HL-60 (cell line): ENCODE measurements at regions not wholly inside any gene's neighbourhood (a gene's known extent, or its start where the extent isn't known, plus 50 kb on each side); places are given as distances from the start of the nearest gene placed in this dataset.

Source experiments
- GABPA ChIP-seq: IDR thresholded peaks from 2 replicates; pipeline ENCODE4 v1.6.1; 2012; ENCODE audit warnings: low read depth
- POLR2AphosphoS5 ChIP-seq: IDR thresholded peaks from 2 replicates; pipeline ENCODE4 v1.6.1; 2012; ENCODE audit warnings: low read depth
- TF ChIP-seq, protein P1 (sequence below): IDR thresholded peaks from one replicate; pipeline ENCODE4 v1.5.1; 2011; ENCODE audit warnings: low read length, control low read depth, inconsistent platforms; ENCODE audit not compliant: insufficient read depth
- TF ChIP-seq, protein P2 (sequence below): IDR thresholded peaks from 2 replicates; pipeline ENCODE4 v1.6.1; 2012; ENCODE audit warnings: low read depth; ENCODE audit not compliant: insufficient replicate concordance

DNA sequence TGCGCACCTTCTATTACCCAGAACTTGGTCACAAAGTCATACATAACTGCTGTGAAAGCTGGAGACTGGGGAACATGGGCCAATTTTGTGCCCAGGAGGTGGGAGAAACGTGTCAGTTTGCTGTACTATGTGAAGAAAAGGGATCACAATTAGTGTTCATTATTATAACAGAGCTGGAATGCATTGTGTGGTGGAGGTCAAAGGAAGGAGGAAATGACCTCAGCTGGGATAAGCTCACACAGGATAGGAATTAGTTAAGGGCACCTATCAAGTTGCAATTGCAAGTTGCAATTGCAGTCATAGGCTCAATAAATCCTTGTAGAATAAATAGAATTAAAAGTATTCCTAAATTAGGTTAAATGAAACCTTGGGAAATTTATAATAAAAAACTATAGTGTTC lies 103.9 kb upstream of the OBI1 start:
- TF ChIP-seq, protein P1, sequence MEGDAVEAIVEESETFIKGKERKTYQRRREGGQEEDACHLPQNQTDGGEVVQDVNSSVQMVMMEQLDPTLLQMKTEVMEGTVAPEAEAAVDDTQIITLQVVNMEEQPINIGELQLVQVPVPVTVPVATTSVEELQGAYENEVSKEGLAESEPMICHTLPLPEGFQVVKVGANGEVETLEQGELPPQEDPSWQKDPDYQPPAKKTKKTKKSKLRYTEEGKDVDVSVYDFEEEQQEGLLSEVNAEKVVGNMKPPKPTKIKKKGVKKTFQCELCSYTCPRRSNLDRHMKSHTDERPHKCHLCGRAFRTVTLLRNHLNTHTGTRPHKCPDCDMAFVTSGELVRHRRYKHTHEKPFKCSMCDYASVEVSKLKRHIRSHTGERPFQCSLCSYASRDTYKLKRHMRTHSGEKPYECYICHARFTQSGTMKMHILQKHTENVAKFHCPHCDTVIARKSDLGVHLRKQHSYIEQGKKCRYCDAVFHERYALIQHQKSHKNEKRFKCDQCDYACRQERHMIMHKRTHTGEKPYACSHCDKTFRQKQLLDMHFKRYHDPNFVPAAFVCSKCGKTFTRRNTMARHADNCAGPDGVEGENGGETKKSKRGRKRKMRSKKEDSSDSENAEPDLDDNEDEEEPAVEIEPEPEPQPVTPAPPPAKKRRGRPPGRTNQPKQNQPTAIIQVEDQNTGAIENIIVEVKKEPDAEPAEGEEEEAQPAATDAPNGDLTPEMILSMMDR: no peak
- TF ChIP-seq POLR2AphosphoS5 (no peak), GABPA (no peak)
- TF ChIP-seq, protein P2, sequence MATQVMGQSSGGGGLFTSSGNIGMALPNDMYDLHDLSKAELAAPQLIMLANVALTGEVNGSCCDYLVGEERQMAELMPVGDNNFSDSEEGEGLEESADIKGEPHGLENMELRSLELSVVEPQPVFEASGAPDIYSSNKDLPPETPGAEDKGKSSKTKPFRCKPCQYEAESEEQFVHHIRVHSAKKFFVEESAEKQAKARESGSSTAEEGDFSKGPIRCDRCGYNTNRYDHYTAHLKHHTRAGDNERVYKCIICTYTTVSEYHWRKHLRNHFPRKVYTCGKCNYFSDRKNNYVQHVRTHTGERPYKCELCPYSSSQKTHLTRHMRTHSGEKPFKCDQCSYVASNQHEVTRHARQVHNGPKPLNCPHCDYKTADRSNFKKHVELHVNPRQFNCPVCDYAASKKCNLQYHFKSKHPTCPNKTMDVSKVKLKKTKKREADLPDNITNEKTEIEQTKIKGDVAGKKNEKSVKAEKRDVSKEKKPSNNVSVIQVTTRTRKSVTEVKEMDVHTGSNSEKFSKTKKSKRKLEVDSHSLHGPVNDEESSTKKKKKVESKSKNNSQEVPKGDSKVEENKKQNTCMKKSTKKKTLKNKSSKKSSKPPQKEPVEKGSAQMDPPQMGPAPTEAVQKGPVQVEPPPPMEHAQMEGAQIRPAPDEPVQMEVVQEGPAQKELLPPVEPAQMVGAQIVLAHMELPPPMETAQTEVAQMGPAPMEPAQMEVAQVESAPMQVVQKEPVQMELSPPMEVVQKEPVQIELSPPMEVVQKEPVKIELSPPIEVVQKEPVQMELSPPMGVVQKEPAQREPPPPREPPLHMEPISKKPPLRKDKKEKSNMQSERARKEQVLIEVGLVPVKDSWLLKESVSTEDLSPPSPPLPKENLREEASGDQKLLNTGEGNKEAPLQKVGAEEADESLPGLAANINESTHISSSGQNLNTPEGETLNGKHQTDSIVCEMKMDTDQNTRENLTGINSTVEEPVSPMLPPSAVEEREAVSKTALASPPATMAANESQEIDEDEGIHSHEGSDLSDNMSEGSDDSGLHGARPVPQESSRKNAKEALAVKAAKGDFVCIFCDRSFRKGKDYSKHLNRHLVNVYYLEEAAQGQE: no peak
